AG08396 (cell line): ENCODE measurements at regions not wholly inside any gene's neighbourhood (a gene's known extent, or its start where the extent isn't known, plus 50 kb on each side); places are given as distances from the start of the nearest gene placed in this dataset.
"Not testable (repeated sequence)": the region's sequence is repeated elsewhere in the genome, so short reads cannot be mapped to it uniquely, and the experiment has no call there.

Source experiments
- DNase-seq: peaks from one replicate; pipeline ENCODE4 v3.0.0; 2012; ENCODE audit warnings: low spot score, mixed read lengths

DNA sequence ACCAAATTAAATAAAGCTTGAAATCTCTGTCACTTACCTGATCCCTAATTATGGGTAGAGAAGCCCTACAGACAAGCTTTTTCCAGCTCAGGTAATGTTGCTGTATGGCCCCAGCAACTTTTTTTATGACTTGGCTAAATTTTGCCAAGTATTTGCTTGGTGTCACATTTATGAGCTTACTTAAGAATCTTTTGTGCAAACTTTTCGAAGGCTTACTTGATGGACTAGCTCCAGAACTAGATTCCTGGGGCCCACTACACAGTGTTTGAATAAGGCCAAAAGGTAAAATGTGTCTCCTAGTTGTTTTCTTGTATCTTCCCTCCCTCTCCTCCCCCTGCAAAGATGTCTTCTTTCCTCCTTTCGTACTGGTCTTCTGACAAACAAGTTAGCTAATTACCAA, 257.9 kb downstream of the OSR1 start:
- DNase-seq: no peak

- no peak for DNase-seq
Measured at GRCh38 chr2:19099181-19099580, 259.2 kb downstream of the OSR1 start.

DNA sequence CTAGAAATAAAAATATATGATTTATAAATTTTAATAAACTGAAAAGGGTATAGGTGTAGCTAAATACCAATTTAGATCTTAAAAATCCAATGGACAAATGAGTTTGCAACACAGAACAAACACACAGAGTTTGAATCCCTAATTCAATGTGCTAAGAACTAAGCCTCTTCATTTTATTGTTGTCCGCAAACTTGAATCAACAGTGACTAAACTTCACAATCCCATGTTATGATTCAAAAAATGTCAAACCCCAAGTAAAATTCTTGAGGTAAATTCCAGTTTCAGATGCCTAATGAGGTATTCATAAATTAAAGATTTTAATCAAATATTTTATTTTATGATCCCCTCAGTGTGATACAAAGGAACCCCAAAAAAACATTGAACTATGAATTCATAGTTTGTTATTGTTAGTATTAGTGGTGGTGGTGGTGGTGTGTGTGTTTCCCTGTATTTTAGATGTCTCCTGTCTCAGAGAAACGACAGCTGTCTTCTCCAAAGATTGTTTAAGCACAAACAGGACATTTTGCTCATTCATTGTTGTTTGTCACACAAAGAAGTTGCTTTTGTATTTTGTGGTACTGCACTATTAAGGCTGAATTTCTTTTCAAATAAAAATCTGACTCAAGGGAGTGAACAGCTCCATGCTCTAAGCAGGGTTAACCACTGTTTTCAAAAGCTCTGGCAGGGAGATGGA, 259.8 kb downstream of the OSR1 start:
- DNase-seq: no peak

DNA sequence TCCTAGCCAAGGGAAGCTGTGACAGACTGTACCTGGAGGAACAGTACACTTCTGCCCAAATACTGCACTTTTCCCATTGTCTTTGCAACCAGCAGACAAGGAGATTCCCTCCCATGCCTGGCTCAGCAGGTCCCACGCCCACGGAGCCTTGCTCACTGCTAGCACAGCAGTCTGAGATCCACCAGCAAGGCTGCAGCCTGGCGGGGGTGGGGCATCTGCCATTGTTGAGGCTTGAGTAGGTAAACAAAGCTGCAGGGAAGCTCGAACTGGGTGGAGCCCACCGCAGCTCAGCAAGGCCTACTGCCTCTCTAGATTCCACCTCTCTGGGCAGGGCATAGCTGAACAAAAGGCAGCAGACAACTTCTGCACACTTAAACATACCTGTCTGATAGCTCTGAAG, 268.9 kb downstream of the OSR1 start:
- not testable (repeated sequence) for DNase-seq

- no peak for DNase-seq
Measured at GRCh38 chr2:19086231-19086651, 272.2 kb downstream of the OSR1 start.

- DNase-seq: no peak
Measured at GRCh38 chr2:19078709-19079108, 279.7 kb downstream of the OSR1 start.

GRCh38 chr2:19073522-19073921, 284.9 kb downstream of the OSR1 start:
- DNase-seq: peak; percentile 53

DNA sequence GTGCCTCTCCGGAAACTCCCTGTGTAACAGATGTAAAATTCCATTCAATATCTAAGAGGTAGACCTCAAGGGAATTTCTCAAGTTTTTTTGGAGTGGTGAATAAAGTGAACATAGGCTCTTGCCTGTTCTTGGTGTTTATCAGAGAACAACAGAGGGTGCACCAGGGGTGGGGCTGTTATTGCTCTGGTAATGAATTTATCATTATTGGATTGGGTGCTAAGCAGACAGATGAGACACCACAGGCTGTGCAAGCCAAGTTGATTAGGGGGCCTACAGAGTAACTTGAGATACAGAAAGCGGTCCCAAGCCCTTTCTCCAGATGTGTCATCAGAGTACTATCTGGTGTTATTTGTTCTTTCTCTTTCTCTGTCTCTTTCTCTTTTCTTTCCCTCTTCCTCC, 286.3 kb downstream of the OSR1 start:
- no peak for DNase-seq

DNA sequence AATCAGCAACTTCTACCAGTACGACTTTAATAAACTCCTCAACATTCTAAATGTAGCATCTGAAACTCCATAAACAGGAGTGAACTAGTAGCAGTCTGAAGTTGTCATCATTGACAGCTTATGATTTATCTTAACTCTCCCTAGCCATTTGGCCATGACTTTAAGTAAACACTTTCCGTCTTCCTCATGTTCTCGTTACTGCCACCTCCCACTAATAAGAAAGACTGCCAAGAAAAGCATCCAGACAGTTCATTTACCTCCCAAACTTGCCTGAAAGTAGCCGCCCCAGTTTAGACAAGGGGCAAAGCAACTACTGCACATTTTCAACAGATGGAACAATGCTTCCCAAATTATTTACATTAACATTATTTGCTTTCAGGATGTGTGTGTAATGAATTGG, 287.5 kb downstream of the OSR1 start:
- peak; percentile 10 for DNase-seq

DNA sequence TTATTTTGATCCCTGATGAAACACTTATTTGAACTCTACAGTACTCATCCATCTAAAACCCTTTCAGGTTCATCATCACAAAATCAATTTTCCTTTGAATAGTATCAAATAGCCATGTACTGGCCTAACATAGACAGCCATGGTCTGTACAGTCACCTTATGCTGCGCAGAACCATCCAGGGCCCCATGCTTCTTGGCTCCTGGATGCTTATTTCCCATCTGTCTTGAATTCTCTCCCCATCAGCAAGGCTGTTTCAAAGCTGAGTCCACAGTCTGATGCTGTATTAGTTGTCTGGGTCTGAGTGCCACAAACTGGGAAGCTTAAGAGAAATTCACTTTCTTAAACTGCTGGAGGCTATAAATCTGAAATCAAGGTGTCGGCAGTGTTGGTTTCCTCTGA, 290.2 kb downstream of the OSR1 start:
- no peak for DNase-seq

DNA sequence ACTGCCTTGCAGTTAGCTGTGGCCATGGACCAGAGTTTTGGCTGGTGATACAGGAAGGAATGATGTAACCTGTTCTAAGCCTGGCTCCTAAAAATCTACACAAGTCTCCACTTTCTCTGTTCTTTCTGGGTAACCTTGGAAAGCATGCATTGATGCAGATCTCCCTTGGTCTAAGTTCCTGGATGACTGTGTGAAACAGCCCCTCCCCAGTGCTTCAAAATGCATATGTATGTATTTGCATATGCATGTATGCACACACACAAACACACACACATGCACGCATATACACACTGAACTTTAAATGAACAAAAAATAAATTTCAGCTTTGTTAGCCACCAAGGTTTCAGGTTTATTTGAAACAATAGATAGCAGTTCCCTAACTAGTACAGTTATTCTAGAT, 296.1 kb downstream of the OSR1 start:
- no peak for DNase-seq

DNA sequence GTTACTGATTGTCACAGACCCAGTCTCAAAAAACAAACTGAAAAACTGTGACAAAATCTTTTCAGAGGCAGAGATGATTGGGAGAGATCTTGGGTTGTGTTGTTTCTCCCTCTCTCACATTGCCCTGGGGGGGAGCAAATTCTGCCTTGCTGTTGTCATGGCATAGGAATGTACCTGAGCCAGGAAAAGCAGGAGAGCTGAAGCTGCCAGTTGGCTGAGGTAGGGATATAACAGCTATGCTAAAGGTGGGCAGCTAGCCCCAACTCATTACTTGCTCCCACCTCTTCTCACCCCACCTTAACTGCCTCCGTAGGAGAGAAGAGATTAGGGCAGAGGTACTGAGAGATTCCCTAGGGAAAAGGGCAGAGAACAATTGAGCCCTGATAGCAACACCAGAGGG, 299.3 kb downstream of the OSR1 start:
- no peak for DNase-seq

DNA sequence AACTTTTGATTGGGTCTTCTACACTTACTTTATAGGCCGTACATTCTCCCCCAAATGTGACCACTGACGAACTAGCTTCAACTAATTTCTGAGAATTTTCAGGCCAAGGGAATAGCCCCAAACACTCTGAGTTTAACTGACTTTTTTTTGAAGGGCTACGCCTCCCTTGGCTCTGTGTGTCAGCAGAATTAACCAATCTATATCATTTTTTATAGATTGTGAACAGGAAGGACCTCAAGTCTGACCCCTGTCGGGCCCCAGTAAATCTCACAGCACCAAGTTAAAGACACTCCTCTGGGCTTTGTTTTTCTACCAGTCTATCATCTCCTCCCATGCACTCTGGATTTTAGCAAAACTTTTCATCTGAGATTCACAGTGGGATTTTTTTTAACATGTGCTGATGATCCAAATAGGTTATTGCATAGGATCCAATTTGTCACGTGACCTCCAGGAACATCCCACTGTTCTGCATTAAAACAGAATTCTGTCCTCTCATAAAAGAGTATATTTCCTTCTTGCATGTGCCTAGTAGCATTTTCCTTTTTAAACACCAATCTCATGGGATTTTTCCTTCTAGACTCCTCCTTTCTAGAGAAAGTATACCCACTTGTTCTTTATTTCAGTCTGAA, 307.1 kb downstream of the OSR1 start:
- no peak for DNase-seq

- DNase-seq: no peak
Measured at GRCh38 chr2:19050354-19050753, 308.1 kb downstream of the OSR1 start.

DNA sequence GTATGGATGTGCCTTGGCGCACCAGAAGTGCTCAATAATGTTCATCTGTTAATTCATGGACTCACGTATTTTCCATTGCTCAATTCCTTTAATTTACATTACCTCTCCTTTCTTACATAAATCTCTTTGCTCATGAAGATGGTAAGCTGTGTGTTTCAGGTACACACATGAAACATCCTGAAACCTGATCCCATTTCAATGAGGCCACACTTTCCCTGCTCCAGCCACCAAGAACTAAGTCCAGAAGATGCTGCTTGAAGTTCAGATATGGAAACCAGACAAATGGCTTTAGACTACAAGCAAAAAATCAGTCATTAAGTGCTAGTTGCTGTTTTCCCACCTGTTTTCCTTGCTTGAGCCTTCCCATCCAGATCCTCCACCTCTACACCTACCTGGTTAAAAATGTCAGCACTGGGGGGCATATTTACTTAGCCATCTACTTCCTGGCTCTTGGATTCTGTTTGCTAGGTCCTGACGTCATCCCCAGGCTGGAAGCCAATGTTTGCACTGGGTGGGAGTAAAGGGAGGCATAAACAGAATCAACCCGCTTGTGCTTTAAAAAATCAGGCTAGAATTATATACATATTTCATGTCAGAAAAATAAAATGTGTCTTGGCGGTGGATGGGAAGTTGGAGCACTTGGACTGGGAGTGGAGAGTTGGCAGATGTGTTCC, 309.7 kb downstream of the OSR1 start:
- no peak for DNase-seq

GRCh38 chr2:19046986-19047780, 311.2 kb downstream of the OSR1 start:
- no peak for DNase-seq

- DNase-seq: no peak
Measured at GRCh38 chr2:19045151-19045550, 313.3 kb downstream of the OSR1 start.

DNA sequence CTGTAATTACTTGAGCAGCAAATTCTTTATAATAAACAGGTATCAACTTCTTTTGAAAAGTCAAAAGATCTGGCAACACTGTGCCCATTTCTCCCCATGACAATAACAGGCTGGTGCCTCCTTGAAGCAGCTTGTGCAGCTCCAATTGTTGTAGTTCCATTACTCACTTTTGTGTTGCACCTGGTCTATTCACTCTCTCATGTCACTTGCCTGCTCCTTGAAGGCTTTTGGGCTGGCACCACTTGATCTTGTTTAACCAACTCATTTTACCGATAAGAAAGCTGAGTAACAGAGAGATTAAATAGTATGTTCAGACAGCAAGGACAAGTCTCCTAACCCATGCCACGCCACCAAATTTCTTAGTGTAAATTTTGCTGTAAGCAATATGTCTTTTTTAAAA, 314.5 kb downstream of the OSR1 start:
- DNase-seq: no peak

GRCh38 chr2:19041434-19042041, 316.9 kb downstream of the OSR1 start:
- no peak for DNase-seq

- DNase-seq: no peak
Measured at GRCh38 chr2:19038071-19039015, 320.1 kb downstream of the OSR1 start.

- DNase-seq: no peak
Measured at GRCh38 chr2:19036091-19036490, 322.3 kb downstream of the OSR1 start.
